HG03175 (cell line): ENCODE measurements at regions not wholly inside any gene's neighbourhood (a gene's known extent, or its start where the extent isn't known, plus 50 kb on each side); places are given as distances from the start of the nearest gene placed in this dataset.

ENCODE experiments used
- ATAC-seq: cut with Tn5 transposase; IDR thresholded peaks from one replicate; pipeline ENCODE4 v1.9.1; 2021; ENCODE audit warnings: mild to moderate bottlenecking, moderate library complexity; ENCODE audit not compliant: unreplicated experiment

DNA sequence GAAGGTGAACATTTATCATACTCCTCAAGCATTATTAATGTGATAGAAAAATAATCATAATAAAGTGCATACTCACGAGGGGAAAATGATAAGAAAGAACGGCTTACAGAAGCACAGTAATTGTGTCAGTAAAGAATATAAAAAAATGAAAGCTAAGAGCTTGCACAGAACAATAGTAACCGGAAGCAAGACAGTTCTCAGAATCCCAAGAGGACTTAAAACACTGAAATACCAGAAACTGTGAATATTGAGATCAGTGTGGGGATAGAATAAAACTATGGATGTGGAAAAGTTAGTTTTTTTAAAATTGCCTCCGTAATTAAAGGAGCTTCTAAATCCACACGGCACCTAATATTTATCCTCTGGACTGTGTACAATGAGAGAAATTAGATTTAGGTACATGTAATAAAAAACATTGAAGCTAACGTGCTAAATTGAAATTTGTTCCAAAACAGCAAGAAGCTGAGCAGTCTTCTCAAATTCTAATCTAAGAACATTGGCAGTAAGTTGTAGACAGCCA, 482.7 kb downstream of the SLITRK6 start:
- no peak for ATAC-seq

DNA sequence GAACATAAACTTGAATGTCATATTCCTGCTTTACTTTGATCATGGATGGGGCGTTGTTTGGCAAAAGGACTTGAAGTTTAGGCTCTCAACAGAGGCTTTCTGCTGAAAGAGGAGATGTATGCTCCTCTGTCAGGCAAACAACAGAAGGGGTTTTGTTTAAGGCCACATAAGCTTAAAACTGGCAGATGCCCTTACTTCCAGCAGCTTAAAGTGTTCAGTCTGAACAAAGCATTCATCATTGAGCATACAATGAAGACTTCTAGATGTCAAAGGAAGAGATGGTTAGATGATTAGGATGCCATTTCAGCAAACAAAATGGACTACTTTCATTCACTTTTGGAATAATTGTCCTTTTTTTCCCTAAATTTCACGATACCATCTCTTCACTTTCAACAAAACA, 484.5 kb downstream of the SLITRK6 start:
- no peak for ATAC-seq

DNA sequence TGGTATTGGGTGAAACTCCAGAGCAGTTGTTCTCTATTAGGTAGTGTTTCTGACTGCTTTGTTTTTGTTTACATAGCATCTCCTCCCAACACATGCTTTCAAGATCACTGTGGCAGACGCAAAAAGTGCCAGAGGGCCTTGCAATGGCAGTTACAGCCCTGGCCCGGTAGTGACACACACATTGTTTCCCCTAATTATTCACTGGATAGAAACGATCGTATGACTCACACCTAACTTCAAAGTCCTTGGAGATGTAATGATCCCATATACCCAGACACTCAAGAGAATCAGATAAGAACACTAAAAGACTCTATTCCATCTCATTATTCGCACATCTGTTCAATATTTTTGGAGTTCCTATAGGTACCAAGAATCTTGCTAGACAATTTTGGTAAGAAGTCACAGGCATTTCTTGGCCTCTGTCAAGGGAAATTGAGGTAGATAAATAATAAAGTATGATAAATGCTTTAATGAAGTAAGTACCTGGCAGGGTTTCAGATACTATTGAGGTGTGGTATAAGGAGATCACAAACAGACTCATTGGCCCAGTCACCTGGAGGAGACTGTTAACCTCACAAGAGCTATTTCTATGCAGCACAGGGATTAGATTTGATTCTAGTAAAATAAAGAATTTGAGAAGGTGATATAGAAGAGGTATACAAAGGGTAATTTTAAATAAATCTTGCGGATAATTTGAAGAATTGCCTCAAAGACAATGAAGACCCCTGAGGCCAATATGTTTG, 485.3 kb downstream of the SLITRK6 start:
- no peak for ATAC-seq

- no peak for ATAC-seq
These were observed 487.1 kb downstream of the SLITRK6 start for GRCh38 chr13:85312071-85312470.

DNA sequence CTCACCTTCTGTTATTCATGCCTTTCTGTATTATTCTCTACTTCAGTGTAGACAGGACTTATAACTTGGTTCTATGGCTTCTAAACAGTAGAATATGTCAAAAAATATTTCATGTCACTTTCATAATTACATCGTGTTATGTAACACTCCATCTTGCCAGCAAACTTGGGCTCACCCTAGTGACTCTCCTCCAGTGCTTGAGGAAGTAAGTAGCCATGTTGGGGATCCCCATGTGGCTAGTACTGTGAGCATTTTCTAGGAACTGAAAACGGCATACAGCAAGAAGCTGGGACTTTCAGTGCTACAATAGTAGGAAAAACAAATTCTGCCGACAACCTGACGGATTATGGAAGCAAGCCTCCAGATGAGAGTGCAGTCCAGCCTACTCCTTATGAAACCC, 495.6 kb downstream of the SLITRK6 start:
- ATAC-seq: no peak

- ATAC-seq: no peak
These were observed 500.8 kb downstream of the SLITRK6 start for GRCh38 chr13:85298387-85298924.

- ATAC-seq: no peak
These were observed 510.5 kb downstream of the SLITRK6 start for GRCh38 chr13:85288698-85289097.

DNA sequence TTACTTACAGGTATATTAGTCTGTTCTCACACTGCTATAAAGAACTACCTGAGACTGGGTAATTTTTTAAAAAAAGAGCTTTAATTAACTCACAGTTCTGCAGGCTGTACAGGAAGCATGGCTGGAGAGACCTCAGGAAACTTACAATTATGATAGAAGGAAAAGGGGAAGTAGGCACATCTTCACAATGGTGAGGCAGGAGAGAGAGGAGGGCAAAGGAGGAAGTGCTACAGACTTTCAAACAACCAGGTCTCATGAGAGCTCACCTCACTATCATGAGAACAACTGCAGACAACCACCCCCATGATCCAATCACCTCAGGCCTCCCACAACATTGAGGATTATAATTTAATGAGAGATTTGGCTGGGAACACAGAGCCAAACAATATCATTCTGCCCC, 511.7 kb downstream of the SLITRK6 start:
- ATAC-seq: no peak

DNA sequence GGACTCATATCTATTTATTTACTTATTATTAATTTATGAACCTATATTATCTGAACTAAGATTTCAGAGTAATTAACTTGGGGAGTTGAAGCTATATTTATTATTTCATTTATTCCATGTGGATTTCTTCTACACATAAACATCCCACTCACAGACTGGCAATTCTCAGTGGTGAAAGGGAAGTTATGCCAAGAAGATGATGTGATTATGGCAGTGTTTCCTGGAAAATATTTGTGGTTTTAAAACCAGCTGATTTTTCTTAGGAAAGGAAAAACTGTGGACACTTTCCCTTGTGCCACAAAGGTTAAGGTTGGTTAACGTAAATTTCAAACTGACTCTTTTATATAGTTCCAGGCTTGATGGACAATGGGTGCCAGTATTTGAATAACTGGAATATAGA, 513.1 kb downstream of the SLITRK6 start:
- no peak for ATAC-seq

GRCh38 chr13:85284349-85284748, 514.9 kb downstream of the SLITRK6 start:
- no peak for ATAC-seq

DNA sequence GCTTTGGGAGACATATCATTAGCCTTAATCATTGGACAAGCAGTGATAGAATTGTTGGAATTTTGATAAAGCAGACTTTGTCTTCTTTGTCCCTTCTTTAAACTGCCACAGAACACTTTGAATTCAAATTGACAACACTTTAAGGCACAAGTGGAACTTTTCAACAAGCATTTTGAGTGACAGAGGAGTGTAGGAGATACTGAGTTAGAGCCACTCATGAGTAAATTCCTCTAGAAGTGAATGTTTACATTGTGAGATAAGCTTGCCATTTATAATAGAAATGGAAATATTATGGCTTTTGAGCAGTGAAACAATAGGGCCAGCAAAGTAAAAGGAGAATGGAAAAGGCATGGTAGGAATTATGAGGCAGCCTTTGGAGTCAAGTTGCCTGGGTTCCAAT, 515.8 kb downstream of the SLITRK6 start:
- no peak for ATAC-seq

- no peak for ATAC-seq
These were observed 516.3 kb downstream of the SLITRK6 start for GRCh38 chr13:85282876-85283275.

DNA sequence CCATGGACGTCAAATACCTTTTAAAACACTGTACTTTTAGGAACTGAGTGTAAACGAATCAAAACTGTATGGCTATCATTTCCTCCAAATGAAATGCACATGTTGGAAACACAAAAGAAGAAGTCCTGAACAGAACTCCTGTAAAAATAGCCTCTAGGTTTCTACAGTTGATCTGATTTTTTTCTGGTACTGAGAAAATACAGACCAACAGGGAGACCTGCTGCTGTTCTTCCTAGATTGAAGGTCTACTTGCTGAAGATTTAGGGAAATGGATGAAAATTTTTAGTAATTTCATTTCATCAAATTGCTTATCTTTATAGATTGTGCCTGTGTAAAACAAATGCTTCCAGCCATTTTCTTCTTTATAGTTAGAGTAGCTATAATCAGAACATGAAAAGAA, 520.4 kb downstream of the SLITRK6 start:
- no peak for ATAC-seq

DNA sequence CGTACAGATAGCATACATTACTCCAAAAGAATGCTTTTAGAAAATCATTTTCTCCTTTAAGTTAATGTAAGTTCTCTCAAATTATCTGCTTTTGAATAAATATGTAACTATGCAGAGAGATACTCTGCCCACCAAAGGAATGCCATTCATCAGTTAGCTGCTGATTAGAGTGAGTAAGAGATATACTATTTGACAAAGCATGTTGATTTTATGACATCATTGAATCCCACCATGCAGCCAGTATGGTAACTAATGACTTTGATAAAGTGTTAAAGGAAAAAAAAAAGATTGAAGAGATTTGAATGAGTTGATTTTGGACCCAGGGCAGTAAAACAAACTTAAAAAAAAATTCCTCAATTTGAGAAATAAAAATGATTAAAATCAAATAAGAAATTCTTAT, 521.5 kb downstream of the SLITRK6 start:
- no peak for ATAC-seq

- ATAC-seq: no peak
These were observed 532.4 kb downstream of the SLITRK6 start for GRCh38 chr13:85266771-85267170.

- no peak for ATAC-seq
These were observed 532.9 kb downstream of the SLITRK6 start for GRCh38 chr13:85266331-85266730.

DNA sequence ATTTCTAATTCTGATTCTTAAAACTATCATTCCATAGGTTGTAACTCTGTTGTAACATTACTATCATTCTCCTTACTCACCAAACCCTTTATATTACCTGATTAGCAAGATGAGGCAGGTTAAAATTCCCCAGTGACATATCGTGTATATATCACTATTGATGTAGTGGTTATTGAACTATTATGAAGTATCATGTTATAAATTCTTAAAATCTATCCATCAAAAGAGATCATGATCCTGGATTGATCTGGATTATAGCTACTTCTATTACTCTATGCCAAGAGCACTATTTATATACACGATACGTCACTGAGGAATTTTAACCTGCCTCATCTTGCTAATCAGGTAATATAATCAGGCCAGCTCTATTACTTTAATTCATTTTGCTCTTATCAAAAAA, 533.9 kb downstream of the SLITRK6 start:
- ATAC-seq: no peak

DNA sequence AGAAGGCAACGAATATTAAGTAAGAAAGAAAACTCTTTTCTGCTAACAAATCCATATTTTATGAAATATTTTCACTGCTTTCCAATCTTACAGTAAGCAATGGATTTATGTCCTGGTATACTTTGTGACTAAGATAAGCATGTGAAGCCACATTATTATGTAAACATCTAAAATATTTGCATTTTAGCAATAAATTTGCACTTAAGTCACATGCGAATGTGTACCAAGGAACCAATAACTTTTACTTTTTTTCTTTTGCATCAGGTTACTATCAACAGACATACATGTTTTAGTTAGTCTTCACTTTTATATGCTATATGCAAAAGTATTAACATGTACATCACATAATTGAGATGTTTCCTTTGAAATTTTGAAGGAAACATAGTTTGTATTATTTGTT, 536.7 kb downstream of the SLITRK6 start:
- no peak for ATAC-seq

DNA sequence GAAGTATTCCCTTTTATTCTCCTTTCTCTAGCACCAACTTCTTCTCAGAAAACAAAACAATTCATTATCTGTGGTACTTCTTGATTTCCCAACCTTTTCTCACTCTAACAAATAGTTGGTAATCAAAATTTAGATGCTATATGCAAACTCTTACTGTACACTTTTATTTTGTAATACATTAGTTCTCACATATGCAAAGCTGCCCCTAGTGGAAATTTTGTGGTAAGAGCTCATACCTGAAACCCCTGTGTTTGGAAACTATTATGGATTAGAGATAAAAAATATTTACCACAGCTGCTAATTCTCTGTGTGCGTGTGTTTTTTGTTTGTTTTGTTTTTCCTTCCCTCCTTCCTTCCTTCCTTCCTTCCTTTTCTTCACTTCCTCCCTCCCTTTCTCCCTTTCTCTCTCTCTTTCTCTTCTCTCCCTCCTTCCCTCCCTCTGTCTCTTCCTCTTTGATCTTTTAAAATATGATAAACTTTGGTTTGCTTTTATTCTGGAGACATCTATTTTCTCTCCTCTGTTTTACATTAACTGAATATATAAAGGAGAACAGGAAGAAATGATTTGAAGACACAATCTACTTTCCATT, 537.4 kb downstream of the SLITRK6 start:
- ATAC-seq: no peak

DNA sequence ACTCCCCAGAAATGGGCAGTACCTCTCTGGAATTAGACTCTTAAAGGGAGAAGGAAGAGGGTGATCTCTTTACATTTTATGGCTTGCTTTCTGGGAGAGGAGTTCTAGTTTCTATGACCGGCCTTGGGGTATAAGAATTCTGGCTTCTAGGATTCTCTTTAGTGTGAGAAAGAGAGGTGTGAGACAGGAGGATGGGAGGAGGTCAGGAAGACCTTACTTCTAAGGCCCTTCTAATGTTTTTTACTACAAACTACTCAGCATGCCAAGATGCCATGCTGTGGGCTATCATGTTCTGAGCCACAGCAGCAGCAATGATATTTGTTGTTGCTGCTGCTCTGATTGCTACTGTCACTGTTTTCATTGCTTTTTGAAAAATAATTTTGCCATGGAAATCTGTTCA, 538.3 kb downstream of the SLITRK6 start:
- ATAC-seq: no peak

GRCh38 chr13:85255978-85256377, 543.2 kb downstream of the SLITRK6 start:
- no peak for ATAC-seq

DNA sequence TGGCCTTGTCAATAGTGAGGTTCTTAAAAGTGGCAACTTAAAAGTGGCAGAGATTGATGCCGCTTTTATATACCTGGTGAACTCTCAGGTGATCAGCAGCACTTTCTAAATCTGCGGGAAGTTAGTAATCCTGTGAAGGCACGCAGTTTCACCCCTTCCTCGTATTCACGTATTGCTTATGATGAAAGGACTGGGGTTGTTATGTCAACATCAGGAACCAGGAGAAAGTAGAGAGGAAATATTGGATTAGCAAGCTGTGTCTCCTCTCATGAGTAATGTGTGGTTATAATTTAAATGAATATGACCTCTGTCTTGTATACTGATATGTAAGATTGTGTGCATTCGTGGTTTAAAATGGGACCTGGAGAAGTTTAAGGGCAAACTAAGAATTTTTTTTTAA, 544.6 kb downstream of the SLITRK6 start:
- ATAC-seq: no peak
